Colonic mucosa (tissue), 4 donors: ENCODE measurements at regions not wholly inside any gene's neighbourhood (a gene's known extent, or its start where the extent isn't known, plus 50 kb on each side); places are given as distances from the start of the nearest gene placed in this dataset.

Source experiments
- DNase-seq: peaks from one replicate; pipeline ENCODE4 v3.0.0-alpha.2; 2020
- H3K27ac ChIP-seq: fragments of 200-600 bp; one replicate; pipeline ENCODE4 v1.8.0; 2021
- H3K27me3 ChIP-seq: fragments of 200-600 bp; one replicate; pipeline ENCODE4 v1.8.0; 2021
- H3K36me3 ChIP-seq: fragments of 200-600 bp; one replicate; pipeline ENCODE4 v1.8.0; 2021
- H3K4me1 ChIP-seq: fragments of 200-600 bp; one replicate; pipeline ENCODE4 v1.8.0; 2021; ENCODE audit warnings: mild to moderate bottlenecking
- H3K4me3 ChIP-seq: fragments of 200-600 bp; one replicate; pipeline ENCODE4 v1.8.0; 2021
- H3K9ac ChIP-seq, 2 donors: one replicate each; pipeline ENCODE4 v1.7.0; 2013; ENCODE audit warnings: control low read depth in 2 of 2, low read depth in 2 of 2, low read length in 2 of 2
- H3K9me3 ChIP-seq: fragments of 200-600 bp; one replicate; pipeline ENCODE4 v1.8.0; 2021
- intact Hi-C: fragments of 100-400 bp; cut with DNase I; formaldehyde crosslinking; loops from one replicate; pipeline ENCODE4 v1.14.1; 2022
- TF ChIP-seq, protein P1 (sequence below): fragments of 200-600 bp; IDR thresholded peaks from one replicate; pipeline ENCODE4 v1.8.0; 2022; ENCODE audit warnings: antibody characterized with exemption, mild to moderate bottlenecking
- donor health status: healthy.
- donor health status: DM: no; HTN: no; CAD: no.
- donor health status: DM: no; HTN: no; CAD: no.

- no peaks in the 10 kb centered on the region for H3K9me3 ChIP-seq
- no peak for DNase-seq
- H3K36me3 ChIP-seq: no peaks in the 10 kb centered on the region
- H3K27ac ChIP-seq: no peak overlapping the region
- TF ChIP-seq, protein P1, sequence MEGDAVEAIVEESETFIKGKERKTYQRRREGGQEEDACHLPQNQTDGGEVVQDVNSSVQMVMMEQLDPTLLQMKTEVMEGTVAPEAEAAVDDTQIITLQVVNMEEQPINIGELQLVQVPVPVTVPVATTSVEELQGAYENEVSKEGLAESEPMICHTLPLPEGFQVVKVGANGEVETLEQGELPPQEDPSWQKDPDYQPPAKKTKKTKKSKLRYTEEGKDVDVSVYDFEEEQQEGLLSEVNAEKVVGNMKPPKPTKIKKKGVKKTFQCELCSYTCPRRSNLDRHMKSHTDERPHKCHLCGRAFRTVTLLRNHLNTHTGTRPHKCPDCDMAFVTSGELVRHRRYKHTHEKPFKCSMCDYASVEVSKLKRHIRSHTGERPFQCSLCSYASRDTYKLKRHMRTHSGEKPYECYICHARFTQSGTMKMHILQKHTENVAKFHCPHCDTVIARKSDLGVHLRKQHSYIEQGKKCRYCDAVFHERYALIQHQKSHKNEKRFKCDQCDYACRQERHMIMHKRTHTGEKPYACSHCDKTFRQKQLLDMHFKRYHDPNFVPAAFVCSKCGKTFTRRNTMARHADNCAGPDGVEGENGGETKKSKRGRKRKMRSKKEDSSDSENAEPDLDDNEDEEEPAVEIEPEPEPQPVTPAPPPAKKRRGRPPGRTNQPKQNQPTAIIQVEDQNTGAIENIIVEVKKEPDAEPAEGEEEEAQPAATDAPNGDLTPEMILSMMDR: no peak
- H3K4me1 ChIP-seq: no peaks in the 10 kb centered on the region
- H3K27me3 ChIP-seq: no peaks in the 10 kb centered on the region
- intact Hi-C loops: no loop called here
- no peak overlapping the region for H3K4me3 ChIP-seq
- no peak overlapping the region for H3K9ac ChIP-seq
Measured at GRCh38 chr5:98170994-98171393, 602.5 kb upstream of the RGMB start.

- no peak for DNase-seq
- Histone ChIP-seq H3K27ac (no peak overlapping the region), H3K9ac (no peak overlapping the region), H3K36me3 (no peaks in the 10 kb centered on the region), H3K9me3 (no peaks in the 10 kb centered on the region), H3K4me3 (no peak overlapping the region), H3K27me3 (no peaks in the 10 kb centered on the region), H3K4me1 (no peaks in the 10 kb centered on the region)
- intact Hi-C loops: no loop called here
- TF ChIP-seq, protein P1: no peak
Measured at GRCh38 chr5:98173334-98173733, 600.1 kb upstream of the RGMB start.

- TF ChIP-seq, protein P1: no peak
- Histone ChIP-seq H3K9me3 (no peaks in the 10 kb centered on the region), H3K27ac (no peak overlapping the region), H3K36me3 (no peaks in the 10 kb centered on the region), H3K27me3 (no peaks in the 10 kb centered on the region), H3K4me3 (no peak overlapping the region), H3K4me1 (no peaks in the 10 kb centered on the region), H3K9ac (no peak overlapping the region)
- intact Hi-C loops: no loop called here
- no peak for DNase-seq
Measured at GRCh38 chr5:98175474-98175873, 598.0 kb upstream of the RGMB start.

GRCh38 chr5:98179791-98180755 is 593.4 kb upstream of the RGMB start:
- H3K9ac ChIP-seq: no peak overlapping the region

DNA sequence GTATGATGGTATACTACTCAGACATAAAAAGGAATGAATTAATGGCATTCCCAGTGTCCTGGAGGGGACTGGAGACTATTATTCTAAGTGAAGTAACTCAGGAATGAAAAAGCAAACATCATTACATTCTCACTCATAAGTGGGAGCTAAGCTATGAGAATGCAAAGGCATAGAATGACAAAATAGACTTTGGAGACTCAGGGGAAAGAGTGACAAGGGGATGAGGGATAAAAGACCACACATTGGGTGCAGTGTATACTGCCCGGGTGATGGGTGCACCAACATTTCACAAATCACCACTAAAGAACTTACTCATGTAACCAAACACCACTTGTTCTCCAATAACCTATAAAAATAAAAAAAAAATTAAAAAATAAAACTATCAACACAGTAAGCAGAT is 587.3 kb upstream of the RGMB start:
- Histone ChIP-seq H3K4me1 (no peaks in the 10 kb centered on the region), H3K36me3 (no peaks in the 10 kb centered on the region), H3K27me3 (no peaks in the 10 kb centered on the region), H3K9me3 (no peaks in the 10 kb centered on the region), H3K27ac (no peak overlapping the region), H3K9ac (no peak overlapping the region), H3K4me3 (no peak overlapping the region)
- DNase-seq: no peak
- intact Hi-C loops: no loop called here
- TF ChIP-seq, protein P1: no peak

More at GRCh38 chr5:98179791-98180755, 593.4 kb upstream of the RGMB start:
- no peaks in the 10 kb centered on the region for H3K9me3 ChIP-seq
- H3K36me3 ChIP-seq: no peaks in the 10 kb centered on the region
- TF ChIP-seq, protein P1: no peak
- H3K27me3 ChIP-seq: no peaks in the 10 kb centered on the region
- DNase-seq: no peak
- no peak overlapping the region for H3K27ac ChIP-seq
- intact Hi-C loops: no loop called here
- no peaks in the 10 kb centered on the region for H3K4me1 ChIP-seq
- H3K4me3 ChIP-seq: no peak overlapping the region
